ENCODE measurements at regions not wholly inside any gene's neighbourhood (a gene's known extent, or its start where the extent isn't known, plus 50 kb on each side); places are given as distances from the start of the nearest gene placed in this dataset.
"Not testable (repeated sequence)": the region's sequence is repeated elsewhere in the genome, so short reads cannot be mapped to it uniquely, and the experiment has no call there.

DNA sequence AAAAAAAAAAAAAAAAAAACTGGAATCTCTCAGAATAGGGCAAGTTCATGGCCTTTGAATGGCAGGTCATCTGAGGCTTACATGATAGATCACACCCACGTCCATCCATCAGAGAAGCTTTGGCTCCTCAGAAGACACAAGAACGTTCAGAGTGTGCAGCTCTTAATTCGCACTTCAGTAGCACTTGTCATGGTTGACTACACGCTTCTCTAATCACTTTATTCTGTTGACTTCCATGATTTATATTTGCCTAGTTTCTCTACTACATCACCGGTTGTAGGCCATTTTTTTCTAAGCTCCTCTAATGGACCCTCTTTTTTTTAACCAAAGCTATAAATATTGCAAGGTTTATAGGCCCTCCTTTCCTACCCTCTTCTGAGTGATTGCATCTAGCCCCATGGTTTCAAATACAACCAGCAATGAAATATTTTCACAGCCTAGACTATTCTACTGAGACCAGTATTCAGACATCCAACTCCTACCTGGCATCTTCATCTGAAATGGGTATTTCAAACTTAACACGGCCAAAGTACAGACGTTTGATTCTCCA is 305.4 kb upstream of the CELF2 start:
- no peak for DNase-seq (ENCODE audit: low read depth)

DNA sequence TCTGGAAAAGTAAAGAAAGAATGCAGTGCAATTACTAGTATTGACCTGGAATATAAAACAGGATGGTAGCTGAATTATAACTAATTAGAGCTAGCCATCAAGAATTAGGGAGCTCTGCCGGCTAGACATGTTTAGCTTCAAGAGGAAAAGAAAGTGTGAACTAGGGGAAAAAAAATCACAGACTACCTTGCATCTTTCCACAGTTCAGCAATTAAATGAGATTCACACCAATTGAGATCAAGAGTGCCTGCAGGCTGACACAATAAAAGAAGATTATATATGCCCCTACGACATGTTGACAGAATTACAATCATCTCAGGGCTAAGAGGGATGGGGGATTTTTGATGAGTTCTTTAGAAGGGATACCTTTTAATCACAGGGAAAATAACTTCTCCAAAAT is 303.3 kb upstream of the CELF2 start:
- no peak for DNase-seq (ENCODE audit: low read depth)

DNA sequence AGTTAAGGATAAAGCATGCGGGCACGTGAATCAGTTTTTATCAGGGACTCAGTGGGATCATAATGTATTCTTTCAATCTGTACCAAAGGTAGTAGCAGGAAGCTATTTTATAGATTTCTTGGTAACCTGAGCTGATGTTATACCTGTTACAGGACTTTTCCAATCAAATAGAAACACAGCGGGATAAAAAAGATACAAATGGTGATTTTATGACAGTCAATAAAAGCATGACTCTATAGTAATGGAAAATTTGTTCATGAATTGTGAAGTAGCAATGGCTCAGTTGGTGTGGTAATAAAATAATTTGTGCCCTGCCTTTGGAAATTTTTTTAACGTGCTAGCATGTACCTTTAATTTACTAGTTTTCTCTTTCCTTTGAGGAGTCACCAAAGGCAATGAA is 300.7 kb upstream of the CELF2 start:
- no peak for DNase-seq (ENCODE audit: low read depth)

DNA sequence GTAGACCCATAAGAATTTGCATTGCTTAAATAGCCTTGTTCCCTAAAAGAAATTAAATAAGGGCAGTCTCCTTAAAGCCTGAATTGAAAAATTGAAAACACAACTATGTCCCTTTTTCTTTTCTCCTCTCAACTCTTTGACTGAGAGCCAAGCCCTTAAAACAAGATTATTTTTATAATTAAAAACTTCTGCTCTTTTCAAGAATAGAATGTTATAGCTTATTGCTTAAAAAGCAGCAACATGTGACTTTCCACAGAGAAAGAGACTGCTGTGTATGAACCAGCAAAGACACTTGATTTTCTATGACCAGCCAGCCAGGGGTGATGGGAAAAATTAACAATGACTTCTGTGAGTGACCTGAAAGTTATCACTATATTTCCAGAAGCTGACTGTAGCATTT is 295.2 kb upstream of the CELF2 start:
- DNase-seq (ENCODE audit: low read depth) = no peak

DNA sequence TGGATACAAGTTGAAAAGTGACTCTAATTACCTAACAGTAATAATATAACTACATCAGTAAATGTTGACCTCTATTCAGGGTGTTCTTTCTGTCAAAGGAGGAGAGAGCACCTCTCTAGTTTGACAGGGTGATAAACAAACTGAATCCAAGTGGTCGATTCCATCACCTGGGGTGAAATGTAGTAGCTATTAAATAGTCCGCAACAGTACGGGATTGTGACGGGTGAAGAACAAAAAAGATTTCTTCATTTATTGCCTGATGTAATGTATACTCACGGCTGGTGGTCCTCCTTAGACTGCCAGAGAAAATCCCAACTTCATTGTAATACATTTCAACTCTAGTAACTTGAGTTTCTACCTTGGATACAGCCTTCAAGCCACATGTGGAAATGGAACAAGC is 292.5 kb upstream of the CELF2 start:
- no peak for DNase-seq (ENCODE audit: low read depth)

DNA sequence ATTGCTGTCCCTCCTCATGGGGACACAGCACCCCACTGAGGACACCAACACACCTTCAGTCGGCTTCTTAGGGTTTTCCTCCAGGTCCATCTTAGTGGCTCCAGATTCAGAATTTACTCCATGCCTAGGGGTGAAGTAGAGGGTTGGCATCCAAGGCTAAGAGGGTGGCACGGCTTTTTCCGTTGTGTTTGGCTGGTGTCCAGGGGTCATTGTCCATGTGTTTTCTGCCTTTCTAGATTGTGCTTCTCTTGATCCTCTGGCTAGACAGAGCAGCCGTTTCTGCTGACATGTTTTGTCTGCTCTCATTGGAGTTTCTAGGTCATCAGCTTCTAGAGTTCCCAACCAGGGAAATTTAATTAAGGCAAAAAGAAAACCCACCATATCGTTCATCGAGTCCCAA is 291.6 kb upstream of the CELF2 start:
- no peak for DNase-seq (ENCODE audit: low read depth)

DNA sequence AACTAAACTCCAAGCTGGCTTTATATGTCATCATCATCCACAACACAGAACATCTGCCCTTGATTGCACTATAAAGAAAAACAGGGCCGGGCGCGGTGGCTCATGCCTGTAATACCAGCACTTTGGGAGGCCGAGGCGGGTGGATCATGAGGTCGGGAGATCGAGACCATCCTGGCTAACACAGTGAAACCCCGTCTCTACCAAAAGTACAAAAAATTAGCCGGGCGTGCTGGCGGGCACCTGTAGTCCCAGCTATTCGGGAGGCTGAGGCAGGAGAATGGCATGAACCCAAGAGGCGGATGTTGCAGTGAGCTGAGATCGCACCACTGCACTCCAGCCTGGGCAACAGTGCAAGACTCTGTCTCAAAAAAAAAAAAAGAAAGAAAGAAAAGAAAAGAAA is 290.3 kb upstream of the CELF2 start:
- DNase-seq (ENCODE audit: low read depth) = not testable (repeated sequence)

DNA sequence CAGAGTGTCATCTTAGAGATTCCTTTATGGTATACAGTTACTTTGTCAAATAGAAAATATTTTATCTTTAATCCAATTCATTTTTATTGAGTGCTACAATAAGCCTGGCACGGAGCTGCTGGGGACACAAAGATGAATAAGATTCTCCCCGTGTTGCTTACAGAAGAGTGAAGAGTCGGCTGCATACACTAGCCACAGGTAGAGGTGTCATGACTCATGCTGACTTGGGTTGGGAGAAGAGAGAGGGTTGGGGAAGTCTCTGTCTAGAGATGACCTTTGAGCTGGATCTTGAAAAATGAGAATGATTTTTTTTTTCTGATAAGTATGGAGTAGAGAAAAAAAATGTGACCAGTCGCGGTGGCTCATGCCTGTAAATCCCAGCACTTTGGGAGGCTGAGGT is 289.9 kb upstream of the CELF2 start:
- DNase-seq (ENCODE audit: low read depth) = no peak

DNA sequence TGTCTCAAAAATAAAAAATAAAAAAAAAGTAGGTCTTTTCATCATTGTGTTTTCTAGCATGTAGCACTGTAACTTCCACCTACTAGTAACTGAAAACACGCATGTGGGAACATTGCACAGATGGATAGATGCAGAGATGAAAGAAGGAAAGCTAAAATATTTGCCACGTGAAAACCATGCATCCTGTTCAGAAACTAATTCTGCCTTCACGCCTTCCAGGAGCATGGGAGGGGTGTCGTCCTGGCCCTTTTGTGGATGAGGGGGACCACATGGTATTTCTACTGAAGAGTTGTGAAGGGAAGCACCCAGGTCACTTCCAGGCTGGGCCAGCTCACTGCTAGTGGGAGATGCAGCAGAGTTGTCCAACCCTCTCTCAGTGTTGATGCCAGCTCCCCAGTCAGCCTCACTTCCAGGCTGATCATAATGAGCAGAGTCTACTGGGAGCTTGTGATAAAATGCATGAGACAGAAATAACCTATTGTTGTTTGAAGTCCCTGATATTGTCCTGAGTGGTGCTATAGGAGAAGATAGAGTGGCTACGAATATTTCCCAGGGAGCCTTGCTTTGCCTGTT is 287.1 kb upstream of the CELF2 start:
- DNase-seq (ENCODE audit: low read depth) = no peak

DNA sequence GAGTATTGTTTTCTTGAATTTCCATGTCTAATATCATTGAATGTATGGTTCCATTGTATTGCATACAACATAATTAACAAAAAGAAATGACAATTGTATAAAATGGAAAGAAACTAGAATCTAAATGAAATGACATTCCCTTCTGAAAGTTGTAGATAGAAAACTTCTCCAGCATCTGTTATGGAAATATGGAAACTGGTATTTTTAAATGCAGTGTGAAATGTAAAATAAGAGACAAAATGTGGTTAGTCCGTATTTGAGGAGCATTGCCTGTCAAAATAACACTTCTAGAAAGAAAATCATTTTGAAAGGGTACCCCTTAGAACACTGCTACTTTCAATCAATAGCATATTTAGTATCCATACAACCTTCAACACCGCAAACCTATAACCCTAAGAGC is 286.3 kb upstream of the CELF2 start:
- DNase-seq (ENCODE audit: low read depth) = no peak

DNA sequence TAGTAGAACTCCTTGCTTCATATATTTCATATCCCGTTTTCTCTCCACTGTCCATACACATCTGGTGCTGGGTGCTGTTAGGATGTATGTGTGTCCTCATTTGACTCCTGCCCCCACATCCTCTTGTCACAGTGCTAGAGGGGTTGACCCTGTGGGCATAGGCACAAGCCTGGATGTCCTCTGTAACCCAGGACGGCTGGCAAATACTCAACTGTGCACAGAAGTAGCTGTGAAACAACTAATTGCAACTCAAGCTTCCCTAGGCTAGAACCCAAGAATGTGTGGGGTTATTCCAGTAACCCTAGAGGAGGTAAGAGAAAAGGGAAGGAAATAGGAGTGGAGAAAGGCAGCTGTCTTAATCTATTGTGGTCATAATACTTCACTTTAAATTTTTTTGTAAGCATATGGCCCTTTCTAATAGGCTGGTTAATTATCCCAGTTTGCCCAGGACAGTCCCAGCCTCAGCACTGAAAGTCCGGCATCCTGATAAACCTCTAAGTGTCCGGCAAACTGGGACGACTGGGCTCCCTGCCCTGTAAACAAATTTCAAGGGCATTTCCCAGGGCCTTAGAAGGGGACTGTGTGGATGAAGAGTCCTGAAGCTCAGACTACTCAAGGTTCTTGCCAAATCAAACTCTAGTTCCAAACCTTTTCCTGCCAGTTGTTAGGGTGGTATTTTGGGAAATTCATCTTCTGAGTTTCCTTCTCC is 283.2 kb upstream of the CELF2 start:
- no peak for DNase-seq (ENCODE audit: low read depth)

DNA sequence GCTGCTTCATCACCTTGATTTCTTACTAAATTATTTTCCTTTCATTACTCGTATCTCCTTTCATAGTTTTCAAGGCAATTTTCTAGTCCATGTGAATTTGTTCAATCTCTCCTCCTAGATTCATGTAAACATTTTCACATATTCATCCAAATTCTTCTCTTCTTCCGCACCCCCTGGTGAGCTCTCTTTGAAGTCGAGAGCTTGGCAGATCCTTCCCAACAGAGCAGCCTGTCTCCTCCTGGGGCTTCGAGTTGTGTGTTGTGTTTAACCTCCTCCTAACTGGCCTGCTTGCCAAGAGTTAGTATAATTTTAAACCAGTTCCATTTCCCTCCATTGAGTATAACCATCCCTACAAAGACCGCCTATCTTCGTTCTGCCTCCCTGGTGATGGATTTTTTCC is 272.4 kb upstream of the CELF2 start:
- no peak for DNase-seq (ENCODE audit: low read depth)

DNA sequence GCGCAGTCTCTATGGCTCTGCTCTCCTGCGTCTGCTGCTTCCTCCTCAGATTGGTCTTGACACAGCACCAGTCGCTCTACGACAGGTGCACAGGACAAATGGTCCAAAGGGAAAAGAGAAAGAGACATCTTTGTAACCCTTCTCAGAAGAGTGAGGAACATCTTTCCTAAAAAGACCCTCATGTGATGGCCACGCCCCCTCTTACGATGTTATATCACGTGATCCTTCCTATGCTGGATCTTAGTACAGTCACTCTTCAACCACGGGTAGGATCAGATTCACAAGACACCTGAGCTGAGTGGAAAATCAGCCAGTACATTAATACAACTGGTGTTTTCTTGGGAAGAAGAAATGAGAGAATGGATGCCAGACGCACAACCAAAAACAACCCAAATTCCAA is 262.2 kb upstream of the CELF2 start:
- no peak for DNase-seq (ENCODE audit: low read depth)

DNA sequence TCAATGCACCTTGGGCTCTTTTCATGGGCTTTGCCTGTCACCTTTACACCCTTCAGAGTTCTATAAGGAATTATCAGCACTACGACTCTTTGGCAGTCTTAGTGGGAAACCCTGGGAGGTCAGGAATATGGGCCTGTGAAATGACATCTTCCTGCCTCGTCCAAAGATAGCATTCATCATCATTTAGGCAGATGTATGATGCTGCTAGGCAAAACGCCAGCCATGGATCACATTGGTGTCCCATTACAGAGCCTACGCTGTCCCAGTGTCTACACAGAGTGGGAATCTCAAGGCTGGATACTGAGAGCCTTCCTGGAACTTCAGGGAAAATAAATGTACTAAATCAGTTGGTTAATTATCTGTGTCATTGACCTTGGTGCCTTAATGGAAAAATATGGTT is 259.4 kb upstream of the CELF2 start:
- no peak for DNase-seq (ENCODE audit: low read depth)

DNA sequence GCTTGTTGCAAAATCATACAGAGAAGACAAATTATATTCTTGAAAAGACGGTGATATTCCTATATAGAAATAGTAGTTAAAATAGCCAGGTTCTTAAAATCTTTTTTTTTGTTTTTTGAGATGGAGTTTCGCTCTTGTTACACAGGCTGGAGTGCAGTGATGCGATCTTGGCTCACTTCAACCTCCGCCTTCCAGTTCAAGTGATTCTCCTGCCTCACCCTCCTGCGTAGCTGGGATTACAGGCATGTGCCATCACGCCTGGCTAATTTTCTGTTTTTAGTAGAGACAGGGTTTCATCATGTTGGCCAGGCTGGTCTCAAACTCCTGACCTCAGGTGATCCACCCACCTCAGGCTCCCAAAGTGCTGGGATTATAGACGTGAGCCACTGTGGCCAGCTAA is 257.9 kb upstream of the CELF2 start:
- not testable (repeated sequence) for DNase-seq (ENCODE audit: low read depth)

DNA sequence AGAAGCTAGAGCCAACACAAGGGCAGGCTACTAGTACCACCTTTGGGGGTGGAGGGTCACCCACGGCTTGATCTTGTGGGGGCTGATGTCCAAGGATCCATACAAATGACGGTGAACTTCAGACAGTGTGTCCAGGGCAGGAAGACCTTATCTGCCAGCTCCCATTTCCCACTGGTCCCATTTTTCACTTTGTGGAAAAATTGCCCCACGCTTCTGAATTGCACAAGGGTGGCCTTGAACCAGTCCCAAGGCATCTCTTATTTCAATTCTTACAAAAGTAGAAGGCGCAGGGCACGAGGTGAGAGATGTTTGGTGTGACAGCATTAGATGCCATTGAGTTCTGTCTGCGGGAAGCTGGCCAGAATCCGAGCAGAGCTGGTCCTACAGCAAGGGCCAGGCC is 252.7 kb upstream of the CELF2 start:
- DNase-seq (ENCODE audit: low read depth) = no peak

DNA sequence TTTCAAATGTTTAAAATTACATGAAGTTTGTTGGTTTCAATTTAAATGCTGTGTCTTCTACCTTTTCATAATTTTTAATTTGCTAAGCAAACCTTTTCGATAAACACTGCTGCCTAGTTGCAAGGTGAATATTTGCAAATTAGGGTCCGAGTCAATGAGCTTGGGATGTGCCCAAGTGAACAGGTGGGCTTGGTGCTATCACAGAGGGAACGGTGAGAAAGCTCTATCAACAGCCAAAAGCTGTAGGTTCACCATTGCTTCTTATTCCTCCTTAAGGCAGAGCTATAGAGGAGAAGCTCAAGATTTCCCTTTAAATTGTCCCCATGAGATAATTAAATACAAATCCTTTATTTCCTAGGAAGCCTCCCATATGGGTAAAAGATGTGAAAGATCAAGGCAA is 245.3 kb upstream of the CELF2 start:
- no peak for DNase-seq (ENCODE audit: low read depth)

DNA sequence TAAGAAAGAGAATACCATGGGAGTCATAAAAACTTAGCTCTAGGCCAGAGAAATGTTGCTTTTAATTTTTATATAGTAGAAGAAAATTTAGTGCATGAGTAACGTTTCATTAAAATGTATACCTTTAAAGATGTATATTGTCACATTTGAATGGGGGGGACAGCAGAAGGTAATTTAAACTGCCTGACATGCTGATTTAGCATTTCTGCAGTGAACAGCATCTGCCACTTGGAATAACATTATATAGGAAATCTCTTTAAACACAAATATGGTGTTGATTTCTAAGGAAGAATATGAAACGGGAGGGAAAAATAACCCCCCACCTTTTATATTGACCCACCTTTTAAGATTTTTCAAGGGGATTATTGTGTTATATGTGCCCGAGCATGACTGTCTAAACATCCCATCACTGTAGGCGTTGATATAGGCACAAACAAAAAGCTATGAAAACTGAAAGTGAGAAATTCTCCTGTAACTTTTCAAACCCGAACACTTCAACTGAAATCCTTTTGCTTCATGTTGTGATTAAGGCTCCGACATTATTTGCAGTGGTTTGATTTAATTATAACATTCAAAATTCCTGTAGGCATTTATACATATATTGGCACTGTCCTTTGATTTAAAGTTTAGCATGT is 244.7 kb upstream of the CELF2 start:
- no peak for DNase-seq (ENCODE audit: low read depth)

DNA sequence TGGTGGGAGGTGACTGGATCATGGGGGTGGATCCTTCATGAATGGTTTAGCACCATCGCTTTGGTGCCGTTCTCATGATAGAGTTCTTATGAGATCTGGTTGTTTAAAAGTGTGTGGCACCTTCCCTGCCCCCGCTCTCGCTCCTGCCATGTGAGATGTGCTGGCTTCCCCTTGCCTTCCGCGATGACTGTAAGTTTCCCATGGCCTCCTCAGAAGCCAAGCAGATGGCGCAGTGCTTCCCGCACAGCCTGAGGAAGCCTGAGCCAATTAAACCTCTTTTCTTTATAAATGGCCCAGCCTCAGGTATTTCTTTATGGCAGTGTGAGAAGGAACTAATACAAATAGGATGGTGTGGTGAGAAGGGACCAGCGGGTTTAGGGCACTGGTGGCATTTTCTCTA is 243.3 kb upstream of the CELF2 start:
- DNase-seq (ENCODE audit: low read depth) = no peak

DNA sequence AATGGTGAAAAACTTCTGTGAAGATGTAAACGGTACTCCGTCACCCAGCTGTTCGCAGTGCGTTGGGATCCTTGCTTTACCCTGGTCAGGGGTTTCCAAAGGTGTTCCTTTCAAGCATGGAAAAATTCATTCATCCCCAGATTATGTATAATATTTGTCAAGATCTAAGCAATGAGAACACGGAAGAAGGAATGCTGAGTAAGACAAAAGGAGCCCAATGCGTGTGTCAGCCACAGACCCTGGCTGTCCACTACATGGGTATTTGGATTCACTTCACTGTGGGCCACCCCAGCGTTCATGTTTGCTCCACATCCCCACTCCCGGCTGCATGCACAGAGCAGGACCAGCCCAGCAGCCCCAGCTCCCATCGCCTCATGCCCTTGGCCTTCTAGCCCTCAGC is 241.3 kb upstream of the CELF2 start:
- DNase-seq (ENCODE audit: low read depth) = no peak

DNA sequence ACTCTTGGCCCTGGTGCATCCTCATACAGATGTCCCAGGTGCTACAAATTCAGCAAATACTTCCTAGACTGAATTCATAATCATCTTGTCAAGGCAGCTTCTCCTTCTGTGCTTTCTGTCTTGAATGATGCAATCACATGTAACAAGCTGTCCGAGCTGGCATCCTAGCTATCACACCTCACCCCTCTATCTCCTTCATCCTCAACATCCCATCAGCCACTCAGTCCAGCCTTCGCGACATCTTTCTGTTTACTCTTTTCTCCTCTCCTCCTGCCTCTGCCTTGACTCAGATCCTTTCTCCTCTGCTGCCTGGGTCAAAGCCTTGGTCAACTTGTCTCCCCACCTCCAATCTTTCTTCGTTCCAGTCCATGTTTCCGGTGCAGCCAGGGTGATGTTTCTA is 240.4 kb upstream of the CELF2 start:
- no peak for DNase-seq (ENCODE audit: low read depth)

DNA sequence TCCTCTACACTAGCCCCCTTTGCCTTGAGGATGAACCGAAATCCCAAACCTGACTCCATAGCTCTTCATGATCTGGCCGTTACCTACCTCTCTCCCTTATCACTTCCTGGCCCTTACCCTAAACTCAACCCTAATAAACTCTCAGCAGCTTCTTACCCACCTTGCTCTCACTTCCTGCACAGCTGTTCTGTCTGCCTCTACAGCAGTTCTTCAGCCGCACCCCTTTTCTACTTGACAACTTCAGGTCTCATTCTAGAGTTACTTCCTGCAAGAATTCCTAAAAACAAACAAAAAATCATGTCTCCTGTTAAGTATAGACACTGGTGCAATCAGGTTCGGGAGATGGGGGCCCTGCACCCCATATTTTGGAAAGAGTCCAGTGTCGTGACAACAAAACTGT is 239.9 kb upstream of the CELF2 start:
- DNase-seq (ENCODE audit: low read depth) = no peak

DNA sequence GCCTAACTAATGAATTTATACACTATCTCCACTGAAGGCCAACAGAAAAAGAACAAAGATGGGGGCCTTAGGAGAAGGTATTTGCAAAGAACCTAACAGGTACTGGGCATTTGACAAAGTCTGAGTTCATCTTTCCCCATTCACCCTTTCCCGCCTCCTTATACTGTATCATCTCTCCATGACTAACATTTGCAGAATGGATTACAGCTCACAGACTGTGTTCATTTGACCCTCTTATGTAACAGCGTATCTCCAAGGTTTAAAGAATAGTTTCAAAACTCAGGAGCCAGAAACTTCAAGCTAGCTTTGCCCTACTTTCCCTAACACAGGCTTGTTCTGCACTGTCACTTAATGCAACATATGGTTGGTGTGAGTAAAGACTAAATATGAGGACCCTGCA is 238.7 kb upstream of the CELF2 start:
- DNase-seq (ENCODE audit: low read depth) = no peak

DNA sequence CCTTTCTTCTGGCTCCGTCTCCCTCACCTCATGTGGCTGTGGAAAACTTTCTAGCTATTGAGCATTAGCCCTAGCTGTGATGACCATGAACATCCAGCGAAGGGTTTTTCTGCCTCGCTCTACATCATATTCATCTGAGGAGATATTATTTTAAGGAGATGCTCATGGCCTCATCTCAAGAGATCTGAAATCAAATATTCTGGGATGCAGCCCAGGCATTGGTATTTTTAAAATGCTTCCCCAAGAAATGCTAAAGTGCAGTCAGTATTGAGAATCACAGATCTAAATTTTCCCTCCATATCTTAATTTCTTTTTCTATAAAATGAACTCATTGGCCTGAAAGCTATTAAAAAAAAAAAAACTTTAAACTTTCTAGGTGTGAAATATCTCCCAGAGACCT is 238.2 kb upstream of the CELF2 start:
- no peak for DNase-seq (ENCODE audit: low read depth)
